HCT116 (cell line): ENCODE measurements at regions not wholly inside any gene's neighbourhood (a gene's known extent, or its start where the extent isn't known, plus 50 kb on each side); places are given as distances from the start of the nearest gene placed in this dataset.

ENCODE experiments used
- ATAC-seq: fragments of 200-7000 bp; cut with Tn5 transposase; 2 replicates; pipeline ENCODE4 v1.9.1; 2020; ENCODE audit warnings: mild to moderate bottlenecking, moderate library complexity
- BruUV-seq: library from RNA; stranded (reverse); fragments of 400-500 nt; replicated peaks from 2 replicates; lab custom pipeline; 2021; lab: Mats Ljungman, UMichigan
- CTCF ChIA-PET: fragments of 300-600 bp; sonication (Branson Sonifier 250); formaldehyde crosslinking; loops from one replicate; lab custom pipeline; 2021; ENCODE audit warnings: antibody characterized with exemption; lab: Charles Lee
- POLR2A ChIA-PET: fragments of 300-600, 350-600 bp; sonication (Branson Sonifier 250); formaldehyde crosslinking; loops from one replicate; lab custom pipeline; 2021; ENCODE audit warnings: antibody characterized with exemption; lab: Charles Lee
- RAD21 ChIA-PET, 2 experiments: fragments of 300-600 bp; sonication (Branson Sonifier 250); formaldehyde crosslinking; loops; one replicate each; lab custom pipeline; 2023; ENCODE audit warnings: low total read pairs in 2 of 2; ENCODE audit not compliant: uncharacterized antibody in 2 of 2, unreplicated experiment in 2 of 2, low non-redundant PET in 1 of 2; lab: Charles Lee
- DNase-seq: peaks from one replicate; pipeline ENCODE4 v3.0.0-alpha.2; 2010; ENCODE audit warnings: low read depth, low spot score
- H2AFZ ChIP-seq: fragments of 200-600 bp; shearing (Covaris generic), sonication (generic); 2 replicates; pipeline ENCODE4 v1.6.1; 2017; ENCODE audit warnings: low read depth, mixed run types, mixed read lengths, antibody characterized with exemption, low read length; ENCODE audit not compliant: poor library complexity, severe bottlenecking
- H3K27ac ChIP-seq: 2 replicates; pipeline ENCODE4 v1.5.1; 2012; ENCODE audit warnings: low read depth, low read length
- H3K27me3 ChIP-seq: fragments of 200-600 bp; sonication (generic); 2 replicates; pipeline ENCODE4 v1.6.1; 2016; ENCODE audit warnings: mixed run types, low read length, mixed read lengths; ENCODE audit not compliant: insufficient read depth
- H3K36me3 ChIP-seq, 2 experiments: fragments of 200-500 bp in 1 of 2; fragments of 200-600 bp in 1 of 2; sonication (Bioruptor generic) in 1 of 2; sonication (generic) in 1 of 2; 2 replicates each; pipeline versions ENCODE4 v1.5.1 to v1.6.1; 2014 to 2016; ENCODE audit warnings: low read length in 2 of 2, inconsistent platforms in 1 of 2, mixed read lengths in 1 of 2, mixed run types in 1 of 2; ENCODE audit not compliant: insufficient read depth in 2 of 2, control insufficient read depth in 1 of 2
- H3K4me1 ChIP-seq, 2 experiments: fragments of 200-600 bp in 1 of 2; sonication (generic) in 1 of 2; 2 replicates each; pipeline versions ENCODE4 v1.5.1 to v1.6.1; 2012 to 2017; ENCODE audit warnings: low read length in 2 of 2, inconsistent platforms in 1 of 2, mild to moderate bottlenecking in 1 of 2, mixed read lengths in 1 of 2, mixed run types in 1 of 2, moderate library complexity in 1 of 2; ENCODE audit not compliant: insufficient read depth in 2 of 2, control insufficient read depth in 1 of 2
- H3K4me2 ChIP-seq: fragments of 200-600 bp; sonication (generic); 2 replicates; pipeline ENCODE4 v1.6.1; 2017; ENCODE audit warnings: mixed run types, low read length, mixed read lengths
- H3K4me3 ChIP-seq, 2 experiments: fragments of 200-600 bp in 1 of 2; sonication (generic) in 1 of 2; replicated peaks in 1 of 2; 2 replicates each; pipeline ENCODE4 v1.5.1; 2011 to 2016; ENCODE audit warnings: low read length in 2 of 2, control low read depth in 1 of 2, low read depth in 1 of 2, mild to moderate bottlenecking in 1 of 2, mixed read lengths in 1 of 2, mixed run types in 1 of 2
- H3K79me2 ChIP-seq: fragments of 200-600 bp; sonication (generic); 2 replicates; pipeline ENCODE4 v1.6.1; 2017; ENCODE audit warnings: mild to moderate bottlenecking, mixed run types, low read length, moderate library complexity, mixed read lengths; ENCODE audit not compliant: insufficient read depth
- H3K9ac ChIP-seq: fragments of 200-600 bp; sonication (generic); 2 replicates; pipeline ENCODE4 v1.6.1; 2016; ENCODE audit warnings: low read length, mixed read lengths
- H3K9me2 ChIP-seq: fragments of 200-600 bp; sonication (generic), shearing (Covaris generic); 2 replicates; pipeline ENCODE4 v1.6.1; 2017; ENCODE audit warnings: mixed run types, mild to moderate bottlenecking, moderate library complexity; ENCODE audit not compliant: insufficient read depth
- H3K9me3 ChIP-seq, 2 experiments: fragments of 200-500 bp in 1 of 2; fragments of 200-600 bp in 1 of 2; sonication (Bioruptor generic) in 1 of 2; sonication (generic) in 1 of 2; 2 replicates each; pipeline ENCODE4 v1.6.1; 2014 to 2017; ENCODE audit warnings: low read length in 2 of 2, mixed read lengths in 2 of 2, inconsistent platforms in 1 of 2, low read depth in 1 of 2, mild to moderate bottlenecking in 1 of 2, mixed run types in 1 of 2, moderate library complexity in 1 of 2; ENCODE audit not compliant: control insufficient read depth in 1 of 2, insufficient read depth in 1 of 2
- H4K20me1 ChIP-seq: fragments of 200-600 bp; sonication (generic), shearing (Covaris generic); 2 replicates; pipeline ENCODE4 v1.6.1; 2017; ENCODE audit warnings: mixed run types, mild to moderate bottlenecking, moderate library complexity; ENCODE audit not compliant: insufficient read depth
- CEBPB ChIP-seq: IDR thresholded peaks from 2 replicates; pipeline ENCODE4 v1.6.1; 2012; ENCODE audit warnings: low read depth
- EZH2phosphoT487 ChIP-seq: fragments of 200-600 bp; IDR thresholded peaks from 2 replicates; pipeline ENCODE4 v1.6.1; 2018; ENCODE audit warnings: antibody characterized with exemption, borderline replicate concordance
- FOSL1 ChIP-seq: IDR thresholded peaks from 2 replicates; pipeline ENCODE4 v1.6.1; 2012; ENCODE audit warnings: low read depth
- SP1 ChIP-seq: IDR thresholded peaks from 2 replicates; pipeline ENCODE4 v1.6.1; 2012; ENCODE audit warnings: low read depth
- TCF7L2 ChIP-seq: IDR thresholded peaks from 2 replicates; pipeline ENCODE4 v1.7.0; 2011; ENCODE audit warnings: borderline replicate concordance, inconsistent platforms; ENCODE audit not compliant: insufficient read depth, insufficient read length; ENCODE audit errors: extremely low read depth
- ZBTB33 ChIP-seq: IDR thresholded peaks from 2 replicates; pipeline ENCODE4 v1.6.1; 2011; ENCODE audit warnings: mild to moderate bottlenecking, low read length, moderate library complexity; ENCODE audit not compliant: insufficient replicate concordance; ENCODE audit errors: extremely low read depth
- ZFX ChIP-seq: fragments of 450-650 bp; IDR thresholded peaks from 2 replicates; pipeline ENCODE4 v1.6.1; 2017
- ZNF274 ChIP-seq: fragments of 200-500 bp; sonication (Bioruptor generic); IDR thresholded peaks from 2 replicates; pipeline ENCODE4 v1.6.1; 2014; ENCODE audit warnings: mild to moderate bottlenecking, low read depth, low read length, inconsistent platforms
- intact Hi-C: fragments of 100-400 bp; cut with micrococcal nuclease; formaldehyde crosslinking; loops from 2 replicates; pipeline ENCODE4 v1.10.0; 2022
- TF ChIP-seq, protein P1 (sequence below): IDR thresholded peaks from 2 replicates; pipeline ENCODE4 v1.6.1; 2012; ENCODE audit warnings: low read depth

- Histone ChIP-seq H3K4me3 (no peak overlapping the region), H3K9me3 (no peaks in the 10 kb centered on the region), H3K79me2 (no peaks in the 10 kb centered on the region), H3K36me3 (no peaks in the 10 kb centered on the region), H3K4me2 (no peak overlapping the region), H3K4me1 (no peaks in the 10 kb centered on the region), H3K9ac (no peak overlapping the region), H3K27ac (no peak overlapping the region), H3K27me3 (no peaks in the 10 kb centered on the region), H4K20me1 (no peaks in the 10 kb centered on the region), H2AFZ (no peak overlapping the region), H3K9me2 (no peaks in the 10 kb centered on the region)
- DNase-seq (no peak), ATAC-seq (no peak)
- CTCF ChIA-PET, result no interaction called here
- TF ChIP-seq, protein P1, sequence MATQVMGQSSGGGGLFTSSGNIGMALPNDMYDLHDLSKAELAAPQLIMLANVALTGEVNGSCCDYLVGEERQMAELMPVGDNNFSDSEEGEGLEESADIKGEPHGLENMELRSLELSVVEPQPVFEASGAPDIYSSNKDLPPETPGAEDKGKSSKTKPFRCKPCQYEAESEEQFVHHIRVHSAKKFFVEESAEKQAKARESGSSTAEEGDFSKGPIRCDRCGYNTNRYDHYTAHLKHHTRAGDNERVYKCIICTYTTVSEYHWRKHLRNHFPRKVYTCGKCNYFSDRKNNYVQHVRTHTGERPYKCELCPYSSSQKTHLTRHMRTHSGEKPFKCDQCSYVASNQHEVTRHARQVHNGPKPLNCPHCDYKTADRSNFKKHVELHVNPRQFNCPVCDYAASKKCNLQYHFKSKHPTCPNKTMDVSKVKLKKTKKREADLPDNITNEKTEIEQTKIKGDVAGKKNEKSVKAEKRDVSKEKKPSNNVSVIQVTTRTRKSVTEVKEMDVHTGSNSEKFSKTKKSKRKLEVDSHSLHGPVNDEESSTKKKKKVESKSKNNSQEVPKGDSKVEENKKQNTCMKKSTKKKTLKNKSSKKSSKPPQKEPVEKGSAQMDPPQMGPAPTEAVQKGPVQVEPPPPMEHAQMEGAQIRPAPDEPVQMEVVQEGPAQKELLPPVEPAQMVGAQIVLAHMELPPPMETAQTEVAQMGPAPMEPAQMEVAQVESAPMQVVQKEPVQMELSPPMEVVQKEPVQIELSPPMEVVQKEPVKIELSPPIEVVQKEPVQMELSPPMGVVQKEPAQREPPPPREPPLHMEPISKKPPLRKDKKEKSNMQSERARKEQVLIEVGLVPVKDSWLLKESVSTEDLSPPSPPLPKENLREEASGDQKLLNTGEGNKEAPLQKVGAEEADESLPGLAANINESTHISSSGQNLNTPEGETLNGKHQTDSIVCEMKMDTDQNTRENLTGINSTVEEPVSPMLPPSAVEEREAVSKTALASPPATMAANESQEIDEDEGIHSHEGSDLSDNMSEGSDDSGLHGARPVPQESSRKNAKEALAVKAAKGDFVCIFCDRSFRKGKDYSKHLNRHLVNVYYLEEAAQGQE, result no peak
- TF ChIP-seq SP1 (no peak), CEBPB (no peak), ZFX (no peak), FOSL1 (no peak), ZBTB33 (no peak), TCF7L2 (no peak), ZNF274 (no peak), EZH2phosphoT487 (no peak)
- POLR2A ChIA-PET, result no interaction called here
- intact Hi-C loops, result no loop called here
- RAD21 ChIA-PET, result no interaction called here
- no TSS peak for BruUV-seq
Measured at GRCh38 chr1:232238009-232238408, 391.9 kb downstream of the SIPA1L2 start.
